GM23248 (cell line): ENCODE measurements at regions not wholly inside any gene's neighbourhood (a gene's known extent, or its start where the extent isn't known, plus 50 kb on each side); places are given as distances from the start of the nearest gene placed in this dataset.
"Not testable (repeated sequence)": the region's sequence is repeated elsewhere in the genome, so short reads cannot be mapped to it uniquely, and the experiment has no call there.

ENCODE experiments used
- EZH2 ChIP-seq: fragments of 200-600 bp; sonication (generic); IDR thresholded peaks from 2 replicates; pipeline ENCODE4 v1.6.1; 2018; ENCODE audit warnings: antibody characterized with exemption, mild to moderate bottlenecking; ENCODE audit not compliant: insufficient read depth, poor library complexity, severe bottlenecking
- EZH2phosphoT487 ChIP-seq: fragments of 200-600 bp; sonication (generic); IDR thresholded peaks from 2 replicates; pipeline ENCODE4 v1.6.1; 2018; ENCODE audit warnings: antibody characterized with exemption, moderate library complexity, mild to moderate bottlenecking, low read depth; ENCODE audit not compliant: insufficient read depth

DNA sequence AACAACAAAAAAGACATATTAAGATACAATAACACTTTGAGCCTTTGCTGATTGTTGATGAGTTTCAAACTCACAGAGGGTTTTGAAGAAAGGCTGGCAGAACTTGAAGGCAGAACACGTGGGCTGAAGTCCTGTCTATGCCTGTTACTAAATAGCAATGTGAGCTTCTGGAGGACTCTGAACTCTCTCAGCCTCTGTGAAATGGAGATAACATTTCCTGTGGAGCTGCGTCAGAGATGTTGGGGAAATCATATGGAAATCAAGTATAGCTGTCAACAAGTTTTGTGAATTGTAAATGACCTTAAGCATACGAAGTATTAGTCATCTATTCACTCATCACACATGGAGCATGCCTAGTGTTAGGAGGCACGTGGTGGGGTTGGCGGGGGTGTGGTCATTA is 229.4 kb upstream of the VKORC1L1 start:
- not testable (repeated sequence) for TF ChIP-seq EZH2, EZH2phosphoT487
